T-cell (primary cell): ENCODE measurements at regions not wholly inside any gene's neighbourhood (a gene's known extent, or its start where the extent isn't known, plus 50 kb on each side); places are given as distances from the start of the nearest gene placed in this dataset.

Experiments used
- ATAC-seq, 4 experiments: fragments of 200-7000 bp in 3 of 4; fragments of 150-1000 bp in 1 of 4; cut with Tn5 transposase; replicated peaks in 1 of 4; 1 replicate in 3 of 4; 2 replicates in 1 of 4; pipeline ENCODE4 v1.10.0; 2021; ENCODE audit warnings: moderate library complexity in 3 of 4, mild to moderate bottlenecking in 2 of 4, moderate number of reproducible peaks in 1 of 4
- CTCF ChIA-PET, 2 donors: fragments of 300-600 bp; sonication (Branson Sonifier 250); formaldehyde crosslinking; loops; one replicate each; lab custom pipeline; 2022; ENCODE audit warnings: antibody characterized with exemption in 2 of 2; lab: Charles Lee
- POLR2A ChIA-PET, 2 donors: fragments of 300-600 bp; sonication (Branson Sonifier 250); formaldehyde crosslinking; loops; one replicate each; lab custom pipeline; 2022; ENCODE audit warnings: antibody characterized with exemption in 2 of 2; lab: Charles Lee
- DNase-seq, 35 experiments: peaks; one replicate each; pipeline versions ENCODE4 v3.0.0 to v3.0.0-alpha.2; 2013 to 2023
- H3K27ac ChIP-seq: one replicate; pipeline ENCODE4 v1.5.1; 2013; ENCODE audit warnings: low read length
- H3K27me3 ChIP-seq, 2 experiments: replicated peaks in 1 of 2; 1 replicate in 1 of 2; 2 replicates in 1 of 2; pipeline versions ENCODE4 v1.6.1 to v1.7.0; 2013; ENCODE audit warnings: low read length in 1 of 2, mixed read lengths in 1 of 2; ENCODE audit not compliant: control insufficient read depth in 2 of 2, insufficient read depth in 2 of 2; ENCODE audit errors: extremely low read depth in 1 of 2
- H3K36me3 ChIP-seq, 2 donors: 1 replicate in 1 of 2; 2 replicates in 1 of 2; pipeline versions ENCODE4 v1.6.1 to v1.7.0; 2013; ENCODE audit warnings: low read length in 1 of 2; ENCODE audit not compliant: control insufficient read depth in 2 of 2, insufficient read depth in 1 of 2; ENCODE audit errors: extremely low read depth in 1 of 2
- H3K4me1 ChIP-seq, 2 experiments: 1 replicate in 1 of 2; 2 replicates in 1 of 2; pipeline versions ENCODE4 v1.6.1 to v1.7.0; 2013; ENCODE audit warnings: low read length in 2 of 2, mixed read lengths in 1 of 2; ENCODE audit not compliant: insufficient read depth in 2 of 2, control insufficient read depth in 1 of 2; ENCODE audit errors: extremely low read depth in 1 of 2
- H3K4me3 ChIP-seq, 2 donors: 1 replicate in 1 of 2; 2 replicates in 1 of 2; pipeline versions ENCODE4 v1.5.1 to v1.7.0; 2013; ENCODE audit warnings: mild to moderate bottlenecking in 2 of 2, low read length in 1 of 2, moderate library complexity in 1 of 2; ENCODE audit not compliant: control insufficient read depth in 1 of 2; ENCODE audit errors: extremely low read depth in 1 of 2
- H3K9me3 ChIP-seq: 2 replicates; pipeline ENCODE4 v1.7.0; 2013
- H3K27ac Mint-ChIP-seq, 2 donors: one replicate each; pipeline ENCODE4 v1.8.0; 2020 to 2021; ENCODE audit warnings: mild to moderate bottlenecking in 2 of 2, mixed read lengths in 2 of 2
- H3K27me3 Mint-ChIP-seq, 2 donors: one replicate each; pipeline ENCODE4 v1.8.0; 2021 to 2022; ENCODE audit warnings: mixed read lengths in 2 of 2
- H3K36me3 Mint-ChIP-seq: one replicate; pipeline ENCODE4 v1.8.0; 2021; ENCODE audit warnings: mixed read lengths
- H3K4me1 Mint-ChIP-seq, 3 donors: one replicate each; pipeline ENCODE4 v1.8.0; 2020 to 2022; ENCODE audit warnings: mixed read lengths in 3 of 3, mild to moderate bottlenecking in 1 of 3
- H3K4me3 Mint-ChIP-seq, 3 donors: one replicate each; pipeline ENCODE4 v1.8.0; 2020 to 2022; ENCODE audit warnings: mild to moderate bottlenecking in 3 of 3, mixed read lengths in 3 of 3, moderate library complexity in 3 of 3
- H3K9me3 Mint-ChIP-seq, 3 donors: one replicate each; pipeline ENCODE4 v1.8.0; 2020 to 2022; ENCODE audit warnings: mixed read lengths in 3 of 3
- WGBS: methylation state at CpG from one replicate; pipeline ENCODE4 v1.1.5; 2013; ENCODE audit warnings: missing lambda C conversion rate; ENCODE audit not compliant: insufficient coverage; 5-methylcytosine and 5-hydroxymethylcytosine counted together

DNA sequence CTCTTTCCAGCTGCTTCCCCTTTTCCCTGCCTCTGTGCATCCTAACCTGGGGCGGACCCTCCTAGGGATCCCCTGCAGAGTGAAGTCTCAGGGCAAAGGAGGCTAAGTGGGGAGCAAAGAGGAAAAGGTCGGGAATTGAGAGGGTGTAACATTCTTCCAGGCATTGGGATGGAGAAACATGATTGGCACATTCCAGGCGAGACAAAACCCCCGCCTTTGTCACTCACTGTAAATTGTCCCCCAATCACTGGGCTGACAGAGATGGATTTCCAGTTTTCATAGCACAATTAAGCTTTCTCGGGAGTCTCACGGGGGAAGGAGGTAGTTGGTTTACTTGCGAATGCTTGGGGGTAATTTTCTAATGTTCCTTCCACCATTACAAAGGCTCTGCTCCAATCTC lies 74.9 kb downstream of the MIAT start:
- H3K9me3 ChIP-seq: no peaks in the 10 kb centered on the region
- Mint-ChIP-seq H3K4me1 (peaks cover 0 to 14% (median 2%) of the 10 kb centered on the region in 3 donors), H3K36me3 (peaks cover 81% of the 10 kb centered on the region), H3K4me3 (no peak overlapping the region), H3K9me3 (no peaks in the 10 kb centered on the region), H3K27ac (no peak overlapping the region), H3K27me3 (no peaks in the 10 kb centered on the region)
- no peaks in the 10 kb centered on the region for H3K4me1 ChIP-seq
- no peaks in the 10 kb centered on the region for H3K27me3 ChIP-seq
- H3K4me3 ChIP-seq: no peak overlapping the region
- no peak overlapping the region for H3K27ac ChIP-seq
- ChIA-PET POLR2A (no interaction called here), CTCF (no interaction called here)
- DNase-seq: no peak
- no CpG with 5 or more reads among the region's 7 CpGs for WGBS
- no peak for ATAC-seq
- H3K36me3 ChIP-seq: peaks cover 5 to 53% of the 10 kb centered on the region in 2 donors

DNA sequence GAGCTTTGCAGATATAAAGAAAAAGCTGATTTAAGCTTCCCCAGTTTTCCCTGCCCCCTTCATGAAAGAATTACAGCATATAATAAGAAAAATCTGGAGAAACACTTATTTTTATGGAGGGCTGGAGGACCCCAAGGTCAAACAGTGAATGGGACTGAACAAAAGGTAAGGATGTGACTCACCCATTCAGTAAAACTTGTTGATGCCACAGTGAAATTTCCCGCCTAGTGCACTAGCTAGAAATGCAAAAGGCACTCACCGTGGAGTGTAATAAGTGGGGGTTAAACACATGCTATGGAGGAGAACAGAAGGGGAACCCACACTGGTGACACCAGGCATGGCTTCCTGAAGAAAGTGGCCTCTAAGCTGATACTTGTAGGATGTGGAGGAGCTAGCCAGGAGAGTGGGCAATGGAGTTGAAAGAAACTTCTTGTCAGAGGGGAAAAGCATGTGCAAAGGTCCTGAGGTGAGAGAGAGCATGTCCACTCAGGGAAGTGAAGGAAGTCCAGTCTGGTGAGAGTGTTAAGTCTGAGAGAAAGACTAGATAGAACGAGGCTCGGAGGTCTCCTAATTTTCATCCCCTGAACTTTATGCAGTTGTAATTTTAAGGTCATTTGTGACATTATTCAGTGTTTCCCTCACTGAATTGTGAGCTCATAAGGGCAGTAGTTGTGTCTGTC lies 77.1 kb downstream of the MIAT start:
- Histone ChIP-seq H3K9me3 (no peaks in the 10 kb centered on the region), H3K27me3 (no peaks in the 10 kb centered on the region), H3K36me3 (peaks cover 6 to 46% of the 10 kb centered on the region in 2 donors), H3K27ac (no peak overlapping the region), H3K4me3 (no peak overlapping the region), H3K4me1 (no peaks in the 10 kb centered on the region)
- 97% methylated on average over 3 of the region's 4 CpGs for WGBS
- DNase-seq (no peak), ATAC-seq (no peak)
- Mint-ChIP-seq H3K36me3 (peaks cover 76% of the 10 kb centered on the region), H3K27ac (no peak overlapping the region), H3K4me1 (peaks cover 0 to 17% (median 2%) of the 10 kb centered on the region in 3 donors), H3K9me3 (no peaks in the 10 kb centered on the region), H3K4me3 (no peak overlapping the region), H3K27me3 (no peaks in the 10 kb centered on the region)
- ChIA-PET POLR2A (no interaction called here), CTCF (no interaction called here)

DNA sequence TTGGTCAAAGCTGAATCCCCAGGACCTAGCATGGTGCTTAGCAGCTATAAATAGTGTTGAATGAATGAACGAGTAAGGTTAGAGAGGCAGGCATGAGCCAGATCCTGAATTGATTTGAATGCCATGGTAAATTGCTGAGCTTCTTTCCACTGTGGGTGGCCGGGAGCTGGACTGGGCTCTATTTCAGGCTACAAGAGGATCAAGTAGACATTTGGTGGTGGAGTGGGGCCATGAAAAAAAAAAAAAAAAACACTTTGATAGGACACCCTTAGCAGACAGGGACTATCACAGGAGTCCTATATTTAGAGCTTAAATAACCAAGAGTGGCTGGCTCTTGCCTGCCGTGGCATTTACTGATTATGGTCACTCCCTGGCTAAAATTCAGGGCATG lies 77.6 kb downstream of the MIAT start:
- Histone ChIP-seq H3K27me3 (no peaks in the 10 kb centered on the region), H3K27ac (no peak overlapping the region), H3K4me1 (no peaks in the 10 kb centered on the region), H3K9me3 (no peaks in the 10 kb centered on the region), H3K4me3 (no peak overlapping the region), H3K36me3 (peaks cover 6 to 42% of the 10 kb centered on the region in 2 donors)
- no peak for ATAC-seq
- POLR2A ChIA-PET: no interaction called here
- peaks cover 71% of the 10 kb centered on the region for H3K36me3 Mint-ChIP-seq
- WGBS: 93% methylated on average over 2 of the region's 3 CpGs
- no peak overlapping the region for H3K27ac Mint-ChIP-seq
- H3K4me1 Mint-ChIP-seq: peaks cover 0 to 17% (median 2%) of the 10 kb centered on the region in 3 donors
- H3K9me3 Mint-ChIP-seq: no peaks in the 10 kb centered on the region
- CTCF ChIA-PET: no interaction called here
- no peaks in the 10 kb centered on the region for H3K27me3 Mint-ChIP-seq
- DNase-seq: no peak
- H3K4me3 Mint-ChIP-seq: no peak overlapping the region

DNA sequence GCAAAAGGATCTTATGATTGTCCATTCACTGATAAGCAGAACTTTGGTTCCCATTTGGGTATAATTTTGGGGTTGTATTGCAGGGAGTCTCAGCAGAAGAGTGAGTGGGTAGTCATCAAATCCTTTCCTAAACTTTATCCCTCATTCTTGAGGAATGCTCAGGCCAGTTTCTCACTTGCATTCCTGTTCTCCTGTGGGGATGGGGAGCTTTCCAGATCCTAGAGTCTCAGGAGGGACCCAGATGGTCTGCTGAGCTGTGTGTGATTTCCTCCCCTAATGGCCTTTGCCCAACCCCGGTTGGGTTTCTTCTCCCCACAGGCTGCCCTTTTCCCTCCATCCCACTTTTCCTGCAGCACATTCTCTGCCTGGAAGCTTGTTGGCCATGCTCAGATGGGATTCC lies 79.9 kb downstream of the MIAT start:
- 100% methylated on average over 1 of the region's 1 CpG for WGBS
- Mint-ChIP-seq H3K4me3 (no peak overlapping the region), H3K4me1 (peaks cover 0 to 17% (median 0%) of the 10 kb centered on the region in 3 donors), H3K9me3 (no peaks in the 10 kb centered on the region), H3K27me3 (no peaks in the 10 kb centered on the region), H3K36me3 (peaks cover 68% of the 10 kb centered on the region), H3K27ac (no peak overlapping the region)
- Histone ChIP-seq H3K4me3 (no peak overlapping the region), H3K27ac (no peak overlapping the region), H3K9me3 (no peaks in the 10 kb centered on the region), H3K4me1 (no peaks in the 10 kb centered on the region), H3K27me3 (no peaks in the 10 kb centered on the region), H3K36me3 (peaks cover 6 to 36% of the 10 kb centered on the region in 2 donors)
- POLR2A ChIA-PET: no interaction called here
- ATAC-seq (no peak), DNase-seq (no peak)
- CTCF ChIA-PET: no interaction called here

DNA sequence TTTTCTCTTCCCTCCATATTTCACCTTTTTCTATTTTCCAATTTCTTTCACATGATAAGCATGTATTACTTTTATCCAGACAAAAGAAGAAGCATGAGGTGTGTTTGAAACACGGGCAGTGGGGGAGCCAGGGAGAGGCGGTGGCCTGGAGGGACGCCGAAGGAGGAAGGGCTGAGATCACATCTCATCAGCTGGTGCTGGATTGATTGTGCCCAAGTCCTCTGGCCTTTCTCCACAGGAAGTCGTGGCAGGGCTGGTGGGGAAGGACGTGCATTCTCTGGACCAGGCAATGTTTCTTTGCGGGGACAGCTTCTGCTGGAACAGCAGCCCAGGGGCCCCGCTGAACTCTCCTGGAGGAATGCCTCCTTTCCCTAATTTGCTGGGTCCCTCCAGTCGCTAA lies 82.9 kb downstream of the MIAT start:
- no peaks in the 10 kb centered on the region for H3K4me1 ChIP-seq
- H3K27me3 ChIP-seq: no peaks in the 10 kb centered on the region
- DNase-seq: no peak
- ChIA-PET POLR2A (no interaction called here), CTCF (no interaction called here)
- Mint-ChIP-seq H3K4me3 (no peak overlapping the region), H3K4me1 (peaks cover 0 to 20% (median 1%) of the 10 kb centered on the region in 3 donors), H3K36me3 (peaks cover 57% of the 10 kb centered on the region), H3K9me3 (no peaks in the 10 kb centered on the region), H3K27ac (no peak overlapping the region), H3K27me3 (no peaks in the 10 kb centered on the region)
- H3K9me3 ChIP-seq: no peaks in the 10 kb centered on the region
- no peak overlapping the region for H3K27ac ChIP-seq
- no peak for ATAC-seq
- H3K4me3 ChIP-seq: no peak overlapping the region
- WGBS: 80% methylated on average over 5 of the region's 9 CpGs
- peaks cover 6 to 23% of the 10 kb centered on the region in 2 donors for H3K36me3 ChIP-seq

- WGBS: 94% methylated on average over 3 of the region's 5 CpGs
- CTCF ChIA-PET: no interaction called here
- Histone ChIP-seq H3K4me1 (no peaks in the 10 kb centered on the region), H3K27me3 (no peaks in the 10 kb centered on the region), H3K36me3 (peaks cover 0 to 18% of the 10 kb centered on the region in 2 donors), H3K27ac (no peak overlapping the region), H3K9me3 (no peaks in the 10 kb centered on the region), H3K4me3 (no peak overlapping the region)
- no peak for ATAC-seq
- H3K4me3 Mint-ChIP-seq: no peak overlapping the region
- H3K27ac Mint-ChIP-seq: no peak overlapping the region
- H3K27me3 Mint-ChIP-seq: no peaks in the 10 kb centered on the region
- POLR2A ChIA-PET: no interaction called here
- DNase-seq: no peak
- H3K4me1 Mint-ChIP-seq: peaks cover 2 to 12% (median 7%) of the 10 kb centered on the region in 3 donors
- H3K36me3 Mint-ChIP-seq: peaks cover 54% of the 10 kb centered on the region
- no peaks in the 10 kb centered on the region for H3K9me3 Mint-ChIP-seq
Observed at GRCh38 chr22:26743149-26743548, 85.8 kb downstream of the MIAT start.
